ENCODE measurements at regions not wholly inside any gene's neighbourhood (a gene's known extent, or its start where the extent isn't known, plus 50 kb on each side); places are given as distances from the start of the nearest gene placed in this dataset.
A peak's percentile ranks its signal among the peaks of the same experiment; 100 is the strongest.
"Not testable (repeated sequence)": the region's sequence is repeated elsewhere in the genome, so short reads cannot be mapped to it uniquely, and the experiment has no call there.

- no peak for TF ChIP-seq CTCF (IDR thresholded peaks at IDR 0.05; ENCODE audit: insufficient read depth, low read length, severe bottlenecking)
- Histone ChIP-seq H3K27me3 (ENCODE audit: control insufficient read depth, insufficient read depth, low read length) (no peaks in the 10 kb centered on the region), H3K36me3 (ENCODE audit: control insufficient read depth, insufficient read depth, low read length) (no peaks in the 10 kb centered on the region), H3K4me3 (ENCODE audit: low read depth, low read length) (no peak overlapping the region)
- DNase-seq (ENCODE audit: low read depth): no peak
- no peak for FAIRE-seq
These were observed 980.7 kb upstream of the GRIA3 start for GRCh38 chrX:122203399-122203798.

GRCh38 chrX:122218666-122219065, 965.4 kb upstream of the GRIA3 start:
- Histone ChIP-seq H3K36me3 (ENCODE audit: control insufficient read depth, insufficient read depth, low read length) (no peaks in the 10 kb centered on the region), H3K4me3 (ENCODE audit: low read depth, low read length) (no peak overlapping the region), H3K27me3 (ENCODE audit: control insufficient read depth, insufficient read depth, low read length) (no peaks in the 10 kb centered on the region)
- no peak for TF ChIP-seq CTCF (IDR thresholded peaks at IDR 0.05; ENCODE audit: insufficient read depth, low read length, severe bottlenecking)
- FAIRE-seq (no peak), DNase-seq (ENCODE audit: low read depth) (peak; percentile 81)

- no peak for TF ChIP-seq CTCF (IDR thresholded peaks at IDR 0.05; ENCODE audit: insufficient read depth, low read length, severe bottlenecking)
- H3K27me3 ChIP-seq (ENCODE audit: control insufficient read depth, insufficient read depth, low read length): no peaks in the 10 kb centered on the region
- H3K36me3 ChIP-seq (ENCODE audit: control insufficient read depth, insufficient read depth, low read length): no peaks in the 10 kb centered on the region
- H3K4me3 ChIP-seq (ENCODE audit: low read depth, low read length): no peak overlapping the region
- DNase-seq (ENCODE audit: low read depth): peak; percentile 67
- FAIRE-seq: no peak
These were observed 964.9 kb upstream of the GRIA3 start for GRCh38 chrX:122219226-122219625.

GRCh38 chrX:122219735-122220134, 964.3 kb upstream of the GRIA3 start:
- TF ChIP-seq CTCF (IDR thresholded peaks at IDR 0.05; ENCODE audit: insufficient read depth, low read length, severe bottlenecking): no peak
- DNase-seq (ENCODE audit: low read depth) (peak; percentile 80), FAIRE-seq (no peak)
- Histone ChIP-seq H3K4me3 (ENCODE audit: low read depth, low read length) (no peak overlapping the region), H3K27me3 (ENCODE audit: control insufficient read depth, insufficient read depth, low read length) (no peaks in the 10 kb centered on the region), H3K36me3 (ENCODE audit: control insufficient read depth, insufficient read depth, low read length) (no peaks in the 10 kb centered on the region)

- no peak for TF ChIP-seq CTCF (IDR thresholded peaks at IDR 0.05; ENCODE audit: insufficient read depth, low read length, severe bottlenecking)
- H3K4me3 ChIP-seq (ENCODE audit: low read depth, low read length): no peak overlapping the region
- no peaks in the 10 kb centered on the region for H3K36me3 ChIP-seq (ENCODE audit: control insufficient read depth, insufficient read depth, low read length)
- DNase-seq (ENCODE audit: low read depth): no peak
- H3K27me3 ChIP-seq (ENCODE audit: control insufficient read depth, insufficient read depth, low read length): no peaks in the 10 kb centered on the region
- FAIRE-seq: no peak
These were observed 963.3 kb upstream of the GRIA3 start for GRCh38 chrX:122220644-122221373.

- not testable (repeated sequence) for FAIRE-seq; H3K4me3 ChIP-seq (ENCODE audit: low read depth, low read length); H3K27me3 ChIP-seq (ENCODE audit: control insufficient read depth, insufficient read depth, low read length); H3K36me3 ChIP-seq (ENCODE audit: control insufficient read depth, insufficient read depth, low read length); DNase-seq (ENCODE audit: low read depth)
These were observed 962.3 kb upstream of the GRIA3 start for GRCh38 chrX:122221810-122222209.

GRCh38 chrX:122224137-122224536, 959.9 kb upstream of the GRIA3 start:
- H3K36me3 ChIP-seq (ENCODE audit: control insufficient read depth, insufficient read depth, low read length); DNase-seq (ENCODE audit: low read depth); H3K4me3 ChIP-seq (ENCODE audit: low read depth, low read length); FAIRE-seq; H3K27me3 ChIP-seq (ENCODE audit: control insufficient read depth, insufficient read depth, low read length): not testable (repeated sequence)
